Adrenal gland (tissue), 9 donors: ENCODE measurements at regions not wholly inside any gene's neighbourhood (a gene's known extent, or its start where the extent isn't known, plus 50 kb on each side); places are given as distances from the start of the nearest gene placed in this dataset.

Experiments used
- DNase-seq, 7 donors: peaks; one replicate each; pipeline ENCODE4 v3.0.0-alpha.2; 2019 to 2020
- H3K27ac ChIP-seq, 5 donors: fragments of 200-600 bp; sonication (generic) in 4 of 5; 1 replicate in 3 of 5; 2 replicates in 2 of 5; pipeline versions ENCODE4 v1.5.1 to v1.8.0; 2016 to 2020; ENCODE audit warnings: mild to moderate bottlenecking in 1 of 5
- H3K27me3 ChIP-seq: fragments of 200-600 bp; 2 replicates; pipeline ENCODE4 v1.8.0; 2021
- H3K36me3 ChIP-seq, 2 donors: fragments of 200-600 bp; replicated peaks in 1 of 2; 1 replicate in 1 of 2; 2 replicates in 1 of 2; pipeline versions ENCODE4 v1.5.1 to v1.8.0; 2018 to 2022
- H3K4me1 ChIP-seq, 2 donors: fragments of 200-600 bp; replicated peaks in 1 of 2; 1 replicate in 1 of 2; 2 replicates in 1 of 2; pipeline versions ENCODE4 v1.5.1 to v1.8.0; 2018 to 2021
- H3K4me3 ChIP-seq, 4 donors: fragments of 200-600 bp; sonication (generic) in 3 of 4; one replicate each; pipeline ENCODE4 v1.5.1; 2016 to 2018
- H3K9me3 ChIP-seq, 3 donors: fragments of 200-600 bp; sonication (generic) in 1 of 3; replicated peaks in 1 of 3; 1 replicate in 2 of 3; 2 replicates in 1 of 3; pipeline versions ENCODE4 v1.5.1 to v1.8.0; 2016 to 2021
- CTCF ChIP-seq, 6 experiments: fragments of 450-650 bp in 4 of 6; fragments of 200-600 bp in 2 of 6; sonication (generic) in 1 of 6; IDR thresholded peaks; 1 replicate in 5 of 6; 2 replicates in 1 of 6; pipeline versions ENCODE4 v1.5.1 to v1.8.0; 2016 to 2021; ENCODE audit warnings: antibody characterized with exemption in 6 of 6, mild to moderate bottlenecking in 2 of 6, moderate library complexity in 1 of 6
- POLR2A ChIP-seq, 2 donors: fragments of 450-650 bp; IDR thresholded peaks; one replicate each; pipeline ENCODE4 v1.6.1; 2017; ENCODE audit warnings: antibody characterized with exemption in 2 of 2, mild to moderate bottlenecking in 2 of 2, moderate library complexity in 1 of 2
- WGBS, 4 donors: extraction: QIAGEN DNeasy Blood & Tissue Kit in 2 of 4; methylation state at CpG; one replicate each; pipeline versions ENCODE4 v1.1.5 to v1.1.7; 2013 to 2017; 5-methylcytosine and 5-hydroxymethylcytosine counted together
- intact Hi-C, 2 donors: fragments of 100-400 bp; cut with DNase I; formaldehyde crosslinking; loops; one replicate each; pipeline versions ENCODE4 v1.14.1 to v1.15.0; 2022 to 2023
- donor health status: healthy with polysubstance abuse.
- donor health status: Bipolar disorder and iron deficiency.
- donor health status: DM: yes; HTN: yes; CAD: no.
- donor health status: DM: no; HTN: no; CAD: no.
- donor health status: DM: no; HTN: no; CAD: no.

- peaks cover 0 to 15% of the 10 kb centered on the region in 2 donors for H3K4me1 ChIP-seq
- WGBS, 4 donors, result 80 to 84% (median 81%) methylated on average over 7 of the region's 7 CpGs
- H3K9me3 ChIP-seq, result no peaks in the 10 kb centered on the region
- no peaks in the 10 kb centered on the region for H3K36me3 ChIP-seq
- no peaks in the 10 kb centered on the region for H3K27me3 ChIP-seq
- TF ChIP-seq CTCF (IDR thresholded peaks at IDR 0.05) (no peak), POLR2A (IDR thresholded peaks at IDR 0.05) (no peak)
- no peak for DNase-seq
- intact Hi-C loops, result no loop called here
- H3K27ac ChIP-seq, result no peak overlapping the region
- H3K4me3 ChIP-seq, result no peak overlapping the region
Measured at GRCh38 chr6:6926856-6927255, 180.9 kb upstream of the RREB1 start.

- H3K36me3 ChIP-seq, result no peaks in the 10 kb centered on the region
- intact Hi-C loops, result no loop called here
- WGBS, 4 donors, result 59 to 72% (median 65%) methylated on average over 19 to 20 of the region's 20 CpGs
- peaks cover 0 to 15% of the 10 kb centered on the region in 2 donors for H3K4me1 ChIP-seq
- no peak overlapping the region for H3K4me3 ChIP-seq
- TF ChIP-seq POLR2A (IDR thresholded peaks at IDR 0.05) (no peak), CTCF (IDR thresholded peaks at IDR 0.05) (peak in 3 of 6 experiments; percentile 20 to 34 (median 22))
- DNase-seq, result peak in 1 of 7 donors; percentile 32
- H3K27me3 ChIP-seq, result no peaks in the 10 kb centered on the region
- H3K9me3 ChIP-seq, result no peaks in the 10 kb centered on the region
- H3K27ac ChIP-seq, result peak overlapping the region in 1 of 5 donors; percentile 43
Measured at GRCh38 chr6:6927521-6928361, 180.0 kb upstream of the RREB1 start.

- Histone ChIP-seq H3K36me3 (no peaks in the 10 kb centered on the region), H3K9me3 (no peaks in the 10 kb centered on the region), H3K27me3 (no peaks in the 10 kb centered on the region), H3K4me3 (no peak overlapping the region), H3K27ac (peak overlapping the region in 3 of 5 donors; percentile 15 to 32 (median 15)), H3K4me1 (peaks cover 0 to 15% of the 10 kb centered on the region in 2 donors)
- DNase-seq, result no peak
- TF ChIP-seq CTCF (IDR thresholded peaks at IDR 0.05) (no peak), POLR2A (IDR thresholded peaks at IDR 0.05) (no peak)
- WGBS, 4 donors, result 78 to 85% (median 83%) methylated on average over 9 of the region's 9 CpGs
- intact Hi-C loops, result no loop called here
Measured at GRCh38 chr6:6930223-6930880, 177.4 kb upstream of the RREB1 start.
